DOHH2 (cell line): ENCODE measurements at regions not wholly inside any gene's neighbourhood (a gene's known extent, or its start where the extent isn't known, plus 50 kb on each side); places are given as distances from the start of the nearest gene placed in this dataset.

Source experiments
- EZH2phosphoT487 ChIP-seq: fragments of 200-600 bp; sonication (generic); IDR thresholded peaks from 2 replicates; pipeline ENCODE4 v1.6.1; 2017; ENCODE audit warnings: borderline replicate concordance, mild to moderate bottlenecking, antibody characterized with exemption, low read length, moderate library complexity, mixed read lengths
- TF ChIP-seq, protein P1 (sequence below): fragments of 200-600 bp; sonication (generic); IDR thresholded peaks from one replicate; pipeline ENCODE4 v1.5.1; 2014; ENCODE audit warnings: antibody characterized with exemption, mild to moderate bottlenecking, low read depth, low read length; ENCODE audit not compliant: poor library complexity, severe bottlenecking

DNA sequence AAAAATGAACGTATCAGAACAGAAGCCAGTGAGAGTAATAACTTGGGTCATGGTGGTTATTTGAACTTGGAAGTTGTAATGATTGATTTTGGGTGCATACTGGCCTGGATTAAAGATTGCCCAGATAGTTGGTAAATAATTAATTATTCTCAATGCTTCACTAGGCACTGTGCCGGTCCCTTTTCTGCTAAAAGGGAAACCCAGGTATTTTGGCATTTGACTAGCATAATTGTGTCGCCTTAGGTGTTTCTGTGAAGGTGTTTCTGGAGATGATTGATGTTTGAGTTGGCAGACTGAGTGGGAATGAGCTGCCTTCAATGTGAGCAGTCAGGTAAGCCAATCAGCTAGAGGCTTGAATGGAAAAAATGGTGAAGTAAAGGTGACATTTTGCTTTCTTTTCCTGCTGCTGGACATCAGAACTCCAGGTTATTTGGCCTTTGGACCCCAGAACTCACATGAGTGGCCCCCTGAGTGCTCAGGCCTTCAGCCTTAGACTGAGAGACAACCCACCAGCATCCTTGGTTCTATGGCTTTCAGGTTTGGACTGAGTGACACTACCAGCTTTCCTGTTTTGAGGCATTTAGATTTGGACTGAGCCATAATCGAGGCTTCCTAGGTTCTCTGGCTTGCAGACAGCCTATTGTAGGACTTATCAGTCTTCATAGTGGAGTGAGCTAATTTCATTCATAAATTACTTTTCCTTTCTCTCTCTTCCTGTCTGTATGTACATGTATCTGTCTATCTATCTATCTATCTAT, 120.7 kb upstream of the PAPPA start:
- TF ChIP-seq, protein P1, sequence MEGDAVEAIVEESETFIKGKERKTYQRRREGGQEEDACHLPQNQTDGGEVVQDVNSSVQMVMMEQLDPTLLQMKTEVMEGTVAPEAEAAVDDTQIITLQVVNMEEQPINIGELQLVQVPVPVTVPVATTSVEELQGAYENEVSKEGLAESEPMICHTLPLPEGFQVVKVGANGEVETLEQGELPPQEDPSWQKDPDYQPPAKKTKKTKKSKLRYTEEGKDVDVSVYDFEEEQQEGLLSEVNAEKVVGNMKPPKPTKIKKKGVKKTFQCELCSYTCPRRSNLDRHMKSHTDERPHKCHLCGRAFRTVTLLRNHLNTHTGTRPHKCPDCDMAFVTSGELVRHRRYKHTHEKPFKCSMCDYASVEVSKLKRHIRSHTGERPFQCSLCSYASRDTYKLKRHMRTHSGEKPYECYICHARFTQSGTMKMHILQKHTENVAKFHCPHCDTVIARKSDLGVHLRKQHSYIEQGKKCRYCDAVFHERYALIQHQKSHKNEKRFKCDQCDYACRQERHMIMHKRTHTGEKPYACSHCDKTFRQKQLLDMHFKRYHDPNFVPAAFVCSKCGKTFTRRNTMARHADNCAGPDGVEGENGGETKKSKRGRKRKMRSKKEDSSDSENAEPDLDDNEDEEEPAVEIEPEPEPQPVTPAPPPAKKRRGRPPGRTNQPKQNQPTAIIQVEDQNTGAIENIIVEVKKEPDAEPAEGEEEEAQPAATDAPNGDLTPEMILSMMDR, result no peak
- TF ChIP-seq EZH2phosphoT487, result no peak
